Chondrocyte (in vitro differentiated cells): ENCODE measurements at regions not wholly inside any gene's neighbourhood (a gene's known extent, or its start where the extent isn't known, plus 50 kb on each side); places are given as distances from the start of the nearest gene placed in this dataset.

Experiments
- DNase-seq: peaks from one replicate; pipeline ENCODE4 v3.0.0; 2021; ENCODE audit warnings: mixed read lengths, low spot score
- H3K27ac Mint-ChIP-seq: one replicate; pipeline ENCODE4 v1.8.0; 2021; ENCODE audit warnings: mild to moderate bottlenecking, moderate library complexity, mixed read lengths; ENCODE audit not compliant: unreplicated experiment
- H3K27me3 Mint-ChIP-seq: 2 replicates; pipeline ENCODE4 v1.8.0; 2021; ENCODE audit warnings: low read depth, mixed read lengths
- H3K36me3 Mint-ChIP-seq: 2 replicates; pipeline ENCODE4 v1.8.0; 2021; ENCODE audit warnings: low read depth, mixed read lengths
- H3K4me1 Mint-ChIP-seq: 2 replicates; pipeline ENCODE4 v1.8.0; 2021; ENCODE audit warnings: low read depth, mild to moderate bottlenecking, mixed read lengths
- H3K4me3 Mint-ChIP-seq: one replicate; pipeline ENCODE4 v1.8.0; 2021; ENCODE audit warnings: mild to moderate bottlenecking, moderate library complexity, mixed read lengths; ENCODE audit not compliant: unreplicated experiment
- H3K9me3 Mint-ChIP-seq: 2 replicates; pipeline ENCODE4 v1.8.0; 2021; ENCODE audit warnings: low read depth, mixed read lengths
- CTCF ChIP-seq: fragments of 200-600 bp; sonication (generic); IDR thresholded peaks from 2 replicates; pipeline ENCODE4 v1.5.0; 2021; ENCODE audit warnings: antibody characterized with exemption, mild to moderate bottlenecking, moderate library complexity

DNA sequence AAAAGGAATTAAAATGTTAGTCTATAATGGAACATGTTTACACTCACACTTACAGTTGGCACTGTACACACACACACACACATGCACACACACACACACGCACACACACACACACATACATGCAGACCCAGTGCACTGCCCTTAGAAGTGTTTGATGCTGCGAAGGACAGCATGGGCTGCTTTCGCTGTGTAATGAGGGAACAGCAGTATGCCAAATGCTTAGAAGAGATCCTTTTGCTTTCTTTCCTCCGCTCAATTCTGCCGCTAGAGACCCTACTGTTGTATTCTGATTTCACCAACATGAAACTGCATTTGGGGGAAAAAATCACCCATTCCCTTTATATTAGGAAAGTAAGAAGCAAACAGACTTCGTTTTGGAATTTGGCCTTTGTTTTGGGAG, 217.9 kb downstream of the ENGASE start:
- Mint-ChIP-seq H3K27ac (no peak overlapping the region), H3K36me3 (no peaks in the 10 kb centered on the region), H3K4me1 (no peaks in the 10 kb centered on the region), H3K9me3 (no peaks in the 10 kb centered on the region), H3K4me3 (no peak overlapping the region), H3K27me3 (peaks cover 45% of the 10 kb centered on the region)
- no peak for TF ChIP-seq CTCF
- no peak for DNase-seq

DNA sequence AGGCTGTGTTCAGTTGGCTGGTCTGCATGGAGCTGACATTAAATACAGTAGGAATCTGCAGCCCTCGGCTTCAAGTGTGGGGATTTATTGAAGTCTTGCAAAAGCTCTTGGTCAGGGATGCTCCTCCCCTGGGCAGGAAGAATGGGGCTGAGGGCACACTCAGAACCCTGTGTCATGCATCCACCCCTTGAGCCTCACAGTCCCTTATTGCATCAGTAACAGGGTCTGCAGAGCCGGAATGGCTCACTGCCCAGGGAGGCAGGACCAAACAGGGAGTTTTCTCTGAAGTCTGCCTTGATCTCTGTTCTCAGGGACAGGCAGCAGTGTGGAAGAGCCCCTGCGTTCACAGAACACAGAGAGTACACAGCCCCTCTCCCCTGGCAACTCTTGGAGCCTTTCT, 216.8 kb downstream of the ENGASE start:
- no peaks in the 10 kb centered on the region for H3K36me3 Mint-ChIP-seq
- H3K4me3 Mint-ChIP-seq, result no peak overlapping the region
- H3K27ac Mint-ChIP-seq, result no peak overlapping the region
- no peak for TF ChIP-seq CTCF
- H3K9me3 Mint-ChIP-seq, result no peaks in the 10 kb centered on the region
- H3K4me1 Mint-ChIP-seq, result no peaks in the 10 kb centered on the region
- H3K27me3 Mint-ChIP-seq, result peaks cover 47% of the 10 kb centered on the region
- no peak for DNase-seq

GRCh38 chr17:79290726-79291125, 216.1 kb downstream of the ENGASE start:
- Mint-ChIP-seq H3K36me3 (no peaks in the 10 kb centered on the region), H3K4me3 (no peak overlapping the region), H3K27ac (no peak overlapping the region), H3K9me3 (no peaks in the 10 kb centered on the region), H3K27me3 (peaks cover 53% of the 10 kb centered on the region), H3K4me1 (no peaks in the 10 kb centered on the region)
- TF ChIP-seq CTCF, result no peak
- no peak for DNase-seq

GRCh38 chr17:79288950-79289349, 214.3 kb downstream of the ENGASE start:
- no peak for DNase-seq
- Mint-ChIP-seq H3K36me3 (no peaks in the 10 kb centered on the region), H3K4me1 (no peaks in the 10 kb centered on the region), H3K9me3 (no peaks in the 10 kb centered on the region), H3K27me3 (peaks cover 54% of the 10 kb centered on the region), H3K4me3 (no peak overlapping the region), H3K27ac (no peak overlapping the region)
- TF ChIP-seq CTCF, result no peak

DNA sequence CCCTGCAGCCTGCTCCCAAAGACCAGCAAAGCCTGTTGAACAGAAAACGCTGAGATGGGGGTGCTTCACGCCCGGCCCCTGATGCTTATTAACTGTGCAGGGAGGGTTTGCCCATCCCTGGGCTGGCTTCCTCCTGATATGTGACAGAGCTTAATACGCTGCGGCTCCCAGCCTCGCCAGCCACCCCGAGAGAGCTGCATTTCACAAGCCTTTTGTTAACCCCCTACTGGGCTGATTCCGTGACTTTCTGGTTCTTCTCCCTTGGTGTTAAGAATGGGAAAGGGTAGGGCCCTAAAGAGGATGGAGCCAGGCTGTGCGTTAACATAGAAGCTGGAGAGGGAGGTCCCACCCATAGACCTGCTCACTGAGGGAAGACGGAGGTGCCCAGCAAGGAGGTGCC, 211.8 kb downstream of the ENGASE start:
- Mint-ChIP-seq H3K27ac (no peak overlapping the region), H3K27me3 (peaks cover 60% of the 10 kb centered on the region), H3K4me1 (no peaks in the 10 kb centered on the region), H3K4me3 (no peak overlapping the region), H3K36me3 (no peaks in the 10 kb centered on the region), H3K9me3 (no peaks in the 10 kb centered on the region)
- DNase-seq, result no peak
- TF ChIP-seq CTCF, result no peak
